ENCODE measurements at regions not wholly inside any gene's neighbourhood (a gene's known extent, or its start where the extent isn't known, plus 50 kb on each side); places are given as distances from the start of the nearest gene placed in this dataset.
A peak's percentile ranks its signal among the peaks of the same experiment; 100 is the strongest.

DNA sequence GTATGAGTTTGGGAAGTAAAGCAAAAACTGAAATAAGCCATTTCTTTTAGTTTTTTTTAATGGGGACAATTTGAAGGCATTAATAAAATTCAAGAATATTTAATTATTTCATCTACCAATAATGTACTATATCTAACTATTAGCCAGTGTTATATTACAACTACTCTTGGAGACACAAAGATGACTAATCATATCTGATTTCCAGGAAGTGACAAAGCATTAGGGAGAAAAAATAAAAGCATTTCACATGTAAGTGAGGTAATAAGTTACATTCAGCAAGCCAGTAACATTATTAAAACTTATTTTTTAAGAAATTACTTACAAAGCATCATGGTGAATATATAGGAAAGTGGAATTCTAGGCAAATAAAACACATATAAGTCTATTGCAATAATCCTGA, 781.3 kb upstream of the NRXN1 start:
- TF ChIP-seq TAF1 (IDR thresholded peaks at IDR 0.05; ENCODE audit: low read depth, low read length) (no peak), POLR2AphosphoS5 (IDR thresholded peaks at IDR 0.05; ENCODE audit: low read depth, low read length) (no peak), POLR2A (IDR thresholded peaks at IDR 0.05; ENCODE audit: low read depth, low read length) (no peak)
- FAIRE-seq (no peak), DNase-seq (ENCODE audit: insufficient read length, low spot score) (no peak)

DNA sequence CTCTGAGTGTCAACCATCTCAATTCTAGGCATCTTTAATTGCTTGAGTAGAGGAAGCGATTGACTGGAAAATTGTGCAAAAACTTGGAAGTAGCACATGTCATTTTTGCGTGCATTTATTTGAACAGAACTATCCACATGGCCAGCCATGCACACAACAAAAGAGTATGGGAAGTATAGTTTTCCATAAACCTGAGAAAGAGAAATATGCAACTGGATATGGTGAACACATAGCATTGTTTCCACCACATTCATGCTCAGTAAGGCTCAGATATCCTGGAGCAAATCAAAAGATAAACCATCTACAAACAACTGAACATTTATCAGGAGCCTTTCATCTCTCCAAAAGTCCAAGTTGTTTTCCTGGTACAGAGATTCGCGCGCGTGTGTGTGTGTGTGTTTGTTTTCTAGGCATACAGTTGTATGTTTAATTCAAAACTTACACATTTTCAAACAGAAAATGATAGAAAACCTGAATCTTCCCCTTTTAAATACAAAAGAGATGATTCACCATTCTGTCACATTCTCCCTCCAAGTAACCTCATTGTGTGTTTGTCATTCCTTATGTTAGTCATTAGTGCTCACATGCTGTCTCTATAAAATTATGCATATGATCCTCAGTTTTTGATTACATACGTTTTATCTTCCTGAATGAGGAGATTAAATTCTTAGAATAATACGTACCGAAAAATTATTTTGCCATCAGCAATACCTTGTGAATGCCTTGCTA, 780.4 kb upstream of the NRXN1 start:
- FAIRE-seq (no peak), DNase-seq (ENCODE audit: insufficient read length, low spot score) (no peak)
- TF ChIP-seq POLR2A (IDR thresholded peaks at IDR 0.05; ENCODE audit: low read depth, low read length) (no peak), PAX5 (IDR thresholded peaks at IDR 0.05; ENCODE audit: insufficient read depth, low read length, severe bottlenecking) (no peak), POLR2AphosphoS5 (IDR thresholded peaks at IDR 0.05; ENCODE audit: low read depth, low read length) (no peak), SPI1 (IDR thresholded peaks at IDR 0.05; ENCODE audit: low read depth, low read length) (no peak), TAF1 (IDR thresholded peaks at IDR 0.05; ENCODE audit: low read depth, low read length) (no peak), POU2F2 (IDR thresholded peaks at IDR 0.05; ENCODE audit: low read depth, low read length) (no peak)

DNA sequence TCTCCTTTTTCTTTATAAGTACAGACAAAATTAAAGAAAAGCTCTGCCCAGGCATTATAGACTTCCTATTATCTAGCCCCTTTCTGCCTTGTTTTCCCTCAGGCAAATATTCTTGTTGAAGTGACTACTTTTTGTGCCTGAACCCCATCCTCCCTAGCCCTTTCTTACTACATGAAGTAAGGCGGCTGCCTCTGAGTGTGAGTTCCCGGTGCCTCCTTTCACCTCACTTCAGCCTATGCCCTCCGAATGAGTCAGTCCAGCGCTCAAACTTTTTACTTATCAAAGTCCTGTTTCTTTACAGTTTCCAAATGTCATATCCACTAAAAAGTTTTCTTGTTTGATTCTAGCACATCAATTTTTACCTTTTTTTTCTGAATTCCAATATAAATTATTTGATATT, 778.3 kb upstream of the NRXN1 start:
- DNase-seq (ENCODE audit: insufficient read length, low spot score) = no peak
- FAIRE-seq = no peak
- TF ChIP-seq PAX5 (IDR thresholded peaks at IDR 0.05; ENCODE audit: insufficient read depth, low read length, severe bottlenecking) (no peak), TAF1 (IDR thresholded peaks at IDR 0.05; ENCODE audit: low read depth, low read length) (no peak), POU2F2 (IDR thresholded peaks at IDR 0.05; ENCODE audit: low read depth, low read length) (no peak), SPI1 (IDR thresholded peaks at IDR 0.05; ENCODE audit: low read depth, low read length) (no peak), POLR2AphosphoS5 (IDR thresholded peaks at IDR 0.05; ENCODE audit: low read depth, low read length) (no peak), POLR2A (IDR thresholded peaks at IDR 0.05; ENCODE audit: low read depth, low read length) (no peak)

DNA sequence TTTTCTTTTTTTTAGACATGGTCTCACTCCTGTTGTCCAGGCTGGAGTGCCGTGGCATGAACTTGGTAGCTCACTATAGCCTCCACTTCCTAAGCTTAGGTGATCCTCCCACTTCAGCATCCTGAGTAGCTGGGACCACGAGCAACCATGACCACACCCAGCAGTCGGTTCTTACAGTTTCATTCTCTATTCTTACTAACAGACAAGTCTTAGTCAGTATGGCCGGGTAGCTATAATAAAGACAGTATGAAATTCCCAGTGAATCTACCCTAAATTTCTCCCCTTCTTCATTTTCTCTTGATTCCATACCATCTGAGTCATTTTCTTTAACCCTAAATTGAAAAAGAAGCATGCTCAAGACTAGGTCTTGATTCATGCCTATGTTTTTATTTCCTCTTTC, 775.3 kb upstream of the NRXN1 start:
- no peak for FAIRE-seq
- DNase-seq (ENCODE audit: insufficient read length, low spot score) = no peak

DNA sequence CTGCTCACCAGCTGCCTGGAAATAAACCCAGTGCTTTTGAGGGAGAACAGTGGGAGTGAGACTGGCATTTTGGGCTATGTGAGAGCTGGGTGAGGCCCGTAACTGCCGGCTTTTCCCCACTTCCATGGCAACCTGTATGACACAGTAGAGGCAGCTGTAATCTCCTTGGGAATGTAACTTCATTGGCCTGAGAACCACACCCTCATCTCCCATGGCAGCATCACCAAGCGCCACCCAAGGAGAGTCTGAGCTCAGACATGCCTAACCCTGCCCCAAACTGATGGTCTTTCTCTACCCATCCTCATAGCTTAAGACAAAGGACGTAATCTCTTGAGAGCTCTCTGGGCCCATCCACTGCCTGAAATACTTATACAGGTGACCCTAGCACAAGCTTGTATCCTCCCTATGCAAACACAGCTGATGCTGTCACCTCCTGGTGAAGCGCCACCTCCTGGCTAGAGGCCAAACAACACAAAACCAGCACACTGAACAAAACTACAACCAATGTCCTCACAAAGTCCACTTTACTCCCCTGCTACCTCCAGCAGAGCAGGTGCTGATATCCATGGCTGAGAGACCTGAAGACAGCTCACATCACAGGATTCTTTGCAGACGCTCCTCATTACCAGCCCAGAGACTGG, 763.4 kb upstream of the NRXN1 start:
- DNase-seq (ENCODE audit: insufficient read length, low spot score) (peak; percentile 6), FAIRE-seq (peak; percentile 81)
- TF ChIP-seq POLR2AphosphoS5 (IDR thresholded peaks at IDR 0.05; ENCODE audit: low read depth, low read length) (no peak), PAX5 (IDR thresholded peaks at IDR 0.05; ENCODE audit: insufficient read depth, low read length, severe bottlenecking) (no peak), POU2F2 (IDR thresholded peaks at IDR 0.05; ENCODE audit: low read depth, low read length) (no peak), SPI1 (IDR thresholded peaks at IDR 0.05; ENCODE audit: low read depth, low read length) (no peak), TAF1 (IDR thresholded peaks at IDR 0.05; ENCODE audit: low read depth, low read length) (no peak), POLR2A (IDR thresholded peaks at IDR 0.05; ENCODE audit: low read depth, low read length) (no peak)

More for the DNA sequence above, 775.3 kb upstream of the NRXN1 start:
- TF ChIP-seq SPI1 (IDR thresholded peaks at IDR 0.05; ENCODE audit: low read depth, low read length) (no peak), POLR2A (IDR thresholded peaks at IDR 0.05; ENCODE audit: low read depth, low read length) (no peak)

DNA sequence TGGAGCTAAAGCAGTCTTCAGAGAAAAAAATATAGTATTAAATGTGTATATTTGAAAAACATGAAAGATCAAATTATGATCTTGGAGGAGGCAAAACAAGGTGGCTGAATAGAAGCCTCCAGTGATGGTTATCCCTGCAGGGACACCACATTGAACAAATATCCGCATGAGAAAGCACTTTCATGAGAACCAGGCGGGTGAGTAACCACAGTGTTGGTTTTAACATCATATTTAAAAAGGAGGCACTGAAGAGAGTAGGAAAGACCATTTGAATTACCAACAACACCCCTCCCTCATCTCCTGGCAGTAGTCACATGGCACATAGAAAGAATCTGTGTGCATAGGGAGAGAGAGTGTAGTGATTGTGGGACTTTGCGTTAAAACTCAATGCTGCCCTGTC, 759.6 kb upstream of the NRXN1 start:
- no peak for TF ChIP-seq TAF1 (IDR thresholded peaks at IDR 0.05; ENCODE audit: low read depth, low read length)
- TF ChIP-seq PAX5 (IDR thresholded peaks at IDR 0.05; ENCODE audit: insufficient read depth, low read length, severe bottlenecking) = no peak
- TF ChIP-seq POU2F2 (IDR thresholded peaks at IDR 0.05; ENCODE audit: low read depth, low read length) = no peak
- no peak for TF ChIP-seq SPI1 (IDR thresholded peaks at IDR 0.05; ENCODE audit: low read depth, low read length)
- no peak for TF ChIP-seq POLR2A (IDR thresholded peaks at IDR 0.05; ENCODE audit: low read depth, low read length)
- no peak for TF ChIP-seq POLR2AphosphoS5 (IDR thresholded peaks at IDR 0.05; ENCODE audit: low read depth, low read length)
- FAIRE-seq = no peak
- no peak for DNase-seq (ENCODE audit: insufficient read length, low spot score)

DNA sequence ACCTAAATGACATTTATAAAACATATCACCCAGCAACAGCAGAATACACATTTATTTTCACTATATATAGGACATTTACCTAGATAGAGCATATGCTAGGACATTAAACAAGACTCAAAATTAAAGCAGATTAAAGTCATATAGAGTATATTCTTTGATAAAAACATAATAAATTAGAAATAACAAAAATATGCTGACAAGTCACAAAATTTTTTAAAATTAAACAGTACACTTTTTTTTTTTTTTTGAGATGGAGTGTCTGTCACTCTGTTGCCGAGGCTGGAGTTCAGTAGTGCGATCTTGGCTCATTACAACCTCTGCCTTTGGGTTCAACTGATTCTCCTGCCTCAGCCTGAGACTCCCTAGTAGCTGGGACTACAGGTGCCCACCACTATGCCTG, 758.9 kb upstream of the NRXN1 start:
- DNase-seq (ENCODE audit: insufficient read length, low spot score) (no peak), FAIRE-seq (no peak)
- no peak for TF ChIP-seq TAF1 (IDR thresholded peaks at IDR 0.05; ENCODE audit: low read depth, low read length)
- TF ChIP-seq POLR2AphosphoS5 (IDR thresholded peaks at IDR 0.05; ENCODE audit: low read depth, low read length) = no peak
- no peak for TF ChIP-seq POU2F2 (IDR thresholded peaks at IDR 0.05; ENCODE audit: low read depth, low read length)
- TF ChIP-seq SPI1 (IDR thresholded peaks at IDR 0.05; ENCODE audit: low read depth, low read length) = no peak
- TF ChIP-seq POLR2A (IDR thresholded peaks at IDR 0.05; ENCODE audit: low read depth, low read length) = no peak
- no peak for TF ChIP-seq PAX5 (IDR thresholded peaks at IDR 0.05; ENCODE audit: insufficient read depth, low read length, severe bottlenecking)

DNA sequence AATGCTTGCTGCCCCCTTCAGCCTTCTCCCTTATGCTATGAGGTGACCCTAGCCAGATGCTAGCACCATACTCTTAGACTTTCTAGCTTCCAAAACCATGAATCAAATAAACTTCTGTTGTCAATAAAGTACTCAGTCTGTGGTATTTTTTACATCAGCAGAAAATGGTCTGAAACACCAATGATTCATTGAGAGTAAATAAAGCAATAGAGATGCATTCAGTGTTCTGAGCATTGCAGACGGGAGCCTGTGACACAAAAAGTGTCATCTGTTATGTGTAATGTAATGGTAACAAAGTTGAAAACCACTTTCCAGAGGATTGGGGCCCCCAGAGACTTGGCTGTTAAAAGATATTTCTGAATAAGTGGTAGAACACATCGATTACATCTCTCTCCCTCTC, 758.0 kb upstream of the NRXN1 start:
- no peak for FAIRE-seq
- no peak for TF ChIP-seq POU2F2 (IDR thresholded peaks at IDR 0.05; ENCODE audit: low read depth, low read length)
- TF ChIP-seq POLR2A (IDR thresholded peaks at IDR 0.05; ENCODE audit: low read depth, low read length) = no peak
- TF ChIP-seq TAF1 (IDR thresholded peaks at IDR 0.05; ENCODE audit: low read depth, low read length) = no peak
- TF ChIP-seq SPI1 (IDR thresholded peaks at IDR 0.05; ENCODE audit: low read depth, low read length) = no peak
- TF ChIP-seq POLR2AphosphoS5 (IDR thresholded peaks at IDR 0.05; ENCODE audit: low read depth, low read length) = no peak
- no peak for TF ChIP-seq PAX5 (IDR thresholded peaks at IDR 0.05; ENCODE audit: insufficient read depth, low read length, severe bottlenecking)
- no peak for DNase-seq (ENCODE audit: insufficient read length, low spot score)

DNA sequence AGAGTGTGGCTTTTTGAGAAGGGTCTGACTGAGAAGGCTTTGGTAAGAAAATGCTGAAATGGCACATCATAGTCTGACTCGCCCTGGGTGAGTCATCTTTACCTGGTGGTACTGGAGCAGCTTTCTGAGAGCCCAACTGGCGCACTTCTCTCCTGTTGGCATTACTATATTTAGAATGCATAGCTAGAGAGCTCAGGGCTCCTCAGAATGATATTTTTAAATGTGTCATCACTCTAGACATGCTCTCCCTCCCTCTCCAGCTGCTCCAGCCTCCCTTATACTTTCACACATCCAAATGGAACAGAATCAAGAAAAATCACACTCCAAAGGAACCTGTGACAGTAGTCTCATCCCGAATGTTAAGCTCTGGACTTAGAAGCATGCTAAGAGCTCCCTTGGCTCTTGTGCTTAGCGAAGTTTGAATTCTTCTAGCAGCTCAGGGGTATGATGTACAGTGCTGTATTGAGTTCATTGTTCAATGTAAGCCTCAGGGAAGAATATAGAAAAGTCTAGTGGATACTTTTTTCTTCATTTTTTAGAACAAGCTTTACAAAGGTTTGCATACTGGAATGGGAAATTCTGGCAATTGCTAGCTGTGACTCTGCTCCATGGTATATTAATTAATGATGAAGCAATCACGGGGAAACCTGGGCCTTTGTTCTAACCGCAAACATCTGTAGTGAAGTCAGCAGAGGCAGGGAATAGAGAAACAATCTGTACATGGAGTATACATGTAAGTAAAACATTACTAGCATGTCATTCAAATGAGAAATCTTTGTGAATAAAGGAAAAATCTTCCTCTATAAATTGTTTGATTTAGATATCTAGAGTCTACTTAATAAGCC, 751.2 kb upstream of the NRXN1 start:
- FAIRE-seq (no peak), DNase-seq (ENCODE audit: insufficient read length, low spot score) (no peak)
- TF ChIP-seq PAX5 (IDR thresholded peaks at IDR 0.05; ENCODE audit: insufficient read depth, low read length, severe bottlenecking) = no peak
- no peak for TF ChIP-seq POU2F2 (IDR thresholded peaks at IDR 0.05; ENCODE audit: low read depth, low read length)
- TF ChIP-seq POLR2AphosphoS5 (IDR thresholded peaks at IDR 0.05; ENCODE audit: low read depth, low read length) = no peak
- no peak for TF ChIP-seq SPI1 (IDR thresholded peaks at IDR 0.05; ENCODE audit: low read depth, low read length)
- no peak for TF ChIP-seq TAF1 (IDR thresholded peaks at IDR 0.05; ENCODE audit: low read depth, low read length)
- TF ChIP-seq POLR2A (IDR thresholded peaks at IDR 0.05; ENCODE audit: low read depth, low read length) = no peak

Data from GM12891 (cell line).